ENCODE measurements at regions not wholly inside any gene's neighbourhood (a gene's known extent, or its start where the extent isn't known, plus 50 kb on each side); places are given as distances from the start of the nearest gene placed in this dataset.

- Histone ChIP-seq H3K36me3 (no peaks in the 10 kb centered on the region), H3K4me3 (no peak overlapping the region), H3K4me1 (ENCODE audit: low read depth) (peaks cover 17% of the 10 kb centered on the region), H3K27ac (no peak overlapping the region), H3K27me3 (no peaks in the 10 kb centered on the region), H3K9me3 (ENCODE audit: low read depth) (no peaks in the 10 kb centered on the region)
- no peak for DNase-seq (ENCODE audit: low read depth in 1 of 2, low spot score in 1 of 2)
- TF ChIP-seq CTCF (IDR thresholded peaks at IDR 0.05; ENCODE audit: low read depth, low read length), result no peak
Observed at GRCh38 chr13:69595181-69595580, 512.4 kb upstream of the ATXN8OS start.

GRCh38 chr13:69591437-69591836 lies 516.2 kb upstream of the ATXN8OS start:
- Histone ChIP-seq H3K36me3 (no peaks in the 10 kb centered on the region), H3K4me3 (no peak overlapping the region), H3K27me3 (no peaks in the 10 kb centered on the region), H3K4me1 (ENCODE audit: low read depth) (no peaks in the 10 kb centered on the region), H3K27ac (no peak overlapping the region), H3K9me3 (ENCODE audit: low read depth) (no peaks in the 10 kb centered on the region)
- DNase-seq (ENCODE audit: low read depth in 1 of 2, low spot score in 1 of 2), result no peak
- no peak for TF ChIP-seq CTCF (IDR thresholded peaks at IDR 0.05; ENCODE audit: low read depth, low read length)

- H3K27me3 ChIP-seq, result no peaks in the 10 kb centered on the region
- H3K27ac ChIP-seq, result no peak overlapping the region
- no peak for DNase-seq (ENCODE audit: low read depth in 1 of 2, low spot score in 1 of 2)
- no peak for TF ChIP-seq CTCF (IDR thresholded peaks at IDR 0.05; ENCODE audit: low read depth, low read length)
- no peak overlapping the region for H3K4me3 ChIP-seq
- H3K9me3 ChIP-seq (ENCODE audit: low read depth), result no peaks in the 10 kb centered on the region
- no peaks in the 10 kb centered on the region for H3K4me1 ChIP-seq (ENCODE audit: low read depth)
- H3K36me3 ChIP-seq, result no peaks in the 10 kb centered on the region
Observed at GRCh38 chr13:69589531-69590235, 517.9 kb upstream of the ATXN8OS start.

GRCh38 chr13:69585656-69586055 lies 522.0 kb upstream of the ATXN8OS start:
- no peak for TF ChIP-seq CTCF (IDR thresholded peaks at IDR 0.05; ENCODE audit: low read depth, low read length)
- Histone ChIP-seq H3K9me3 (ENCODE audit: low read depth) (no peaks in the 10 kb centered on the region), H3K4me3 (no peak overlapping the region), H3K27me3 (no peaks in the 10 kb centered on the region), H3K4me1 (ENCODE audit: low read depth) (no peaks in the 10 kb centered on the region), H3K27ac (no peak overlapping the region), H3K36me3 (no peaks in the 10 kb centered on the region)
- DNase-seq (ENCODE audit: low read depth in 1 of 2, low spot score in 1 of 2), result no peak

- Histone ChIP-seq H3K4me3 (no peak overlapping the region), H3K9me3 (ENCODE audit: low read depth) (no peaks in the 10 kb centered on the region), H3K4me1 (ENCODE audit: low read depth) (no peaks in the 10 kb centered on the region), H3K27me3 (no peaks in the 10 kb centered on the region), H3K36me3 (no peaks in the 10 kb centered on the region), H3K27ac (no peak overlapping the region)
- TF ChIP-seq CTCF (IDR thresholded peaks at IDR 0.05; ENCODE audit: low read depth, low read length), result no peak
- DNase-seq (ENCODE audit: low read depth in 1 of 2, low spot score in 1 of 2), result no peak
Observed at GRCh38 chr13:69580255-69580654, 527.4 kb upstream of the ATXN8OS start.
